T-helper 1 cell treated with Interleukin-12 subunit alpha and Interleukin-12 subunit beta and Interleukin-4 antibody, amounts not matched to agents 30 μg/mL and 1 μg/mL, for 36 hours (primary cell): ENCODE measurements at regions not wholly inside any gene's neighbourhood (a gene's known extent, or its start where the extent isn't known, plus 50 kb on each side); places are given as distances from the start of the nearest gene placed in this dataset.

Source experiments
- H3K27ac Mint-ChIP-seq: one replicate; pipeline ENCODE4 v1.8.0; 2021; ENCODE audit warnings: mild to moderate bottlenecking, mixed read lengths
- H3K27me3 Mint-ChIP-seq: one replicate; pipeline ENCODE4 v1.8.0; 2021; ENCODE audit warnings: low read depth, mixed read lengths
- H3K36me3 Mint-ChIP-seq: one replicate; pipeline ENCODE4 v1.8.0; 2021; ENCODE audit warnings: low read depth, mixed read lengths
- H3K4me1 Mint-ChIP-seq: one replicate; pipeline ENCODE4 v1.8.0; 2021; ENCODE audit warnings: low read depth, mixed read lengths
- H3K4me3 Mint-ChIP-seq: one replicate; pipeline ENCODE4 v1.8.0; 2021; ENCODE audit warnings: mild to moderate bottlenecking, moderate library complexity, mixed read lengths
- H3K9me3 Mint-ChIP-seq: one replicate; pipeline ENCODE4 v1.8.0; 2021; ENCODE audit warnings: mixed read lengths

DNA sequence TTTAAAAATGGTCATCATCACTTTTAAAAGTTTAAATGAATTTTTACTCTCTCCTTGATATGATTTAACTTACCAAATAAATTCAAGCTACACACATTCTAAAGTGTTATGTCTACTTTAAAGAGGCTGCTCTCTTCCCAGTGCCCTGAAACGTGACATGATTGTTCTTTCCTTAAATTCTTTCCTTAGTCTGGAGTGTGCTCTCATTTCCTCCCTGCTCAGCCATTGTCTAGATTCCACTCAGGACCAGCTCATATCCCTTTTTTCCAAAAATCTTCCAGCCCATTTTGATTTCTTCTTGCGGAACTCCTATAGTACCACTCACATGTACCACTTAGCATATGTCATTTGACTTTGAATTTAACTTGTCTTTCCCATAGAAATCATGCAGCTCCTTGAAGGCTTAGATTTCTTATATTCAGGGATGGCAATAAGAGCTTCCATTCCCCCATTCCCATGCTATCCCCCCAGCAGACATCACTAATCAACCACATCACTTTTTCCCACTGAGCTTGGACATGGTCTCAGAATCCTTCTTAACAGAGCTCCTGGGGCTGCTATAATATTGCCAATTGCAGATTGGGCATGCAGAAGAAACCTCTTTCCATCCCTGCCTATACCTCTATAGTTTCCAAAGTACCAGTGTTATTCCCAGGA lies 54.7 kb upstream of the ITPKB start:
- peaks cover 35% of the 10 kb centered on the region for H3K27me3 Mint-ChIP-seq
- H3K36me3 Mint-ChIP-seq, result peaks cover 2% of the 10 kb centered on the region
- no peaks in the 10 kb centered on the region for H3K9me3 Mint-ChIP-seq
- H3K27ac Mint-ChIP-seq, result no peak overlapping the region
- no peak overlapping the region for H3K4me3 Mint-ChIP-seq
- H3K4me1 Mint-ChIP-seq, result peaks cover 19% of the 10 kb centered on the region

DNA sequence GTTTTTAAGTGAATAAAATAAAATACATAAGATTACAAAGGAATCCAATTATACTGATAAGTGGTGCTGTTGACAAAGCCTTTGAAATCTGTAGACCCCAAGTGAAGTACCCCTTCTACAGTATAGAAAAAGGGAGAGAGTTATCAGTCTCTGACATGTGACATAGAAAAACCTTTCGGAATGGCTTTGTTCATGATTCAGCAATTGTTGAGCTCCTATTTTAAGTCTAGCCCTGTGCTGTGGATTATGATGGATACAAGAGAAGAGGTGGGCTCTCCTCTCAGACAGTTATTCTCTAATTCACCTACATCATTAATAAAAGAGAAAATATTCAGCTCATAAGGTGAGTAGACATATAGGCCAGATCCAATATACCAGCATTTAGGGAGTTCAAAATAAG lies 53.3 kb upstream of the ITPKB start:
- Mint-ChIP-seq H3K4me1 (peaks cover 12% of the 10 kb centered on the region), H3K9me3 (no peaks in the 10 kb centered on the region), H3K36me3 (peaks cover 2% of the 10 kb centered on the region), H3K4me3 (no peak overlapping the region), H3K27me3 (peaks cover 39% of the 10 kb centered on the region), H3K27ac (no peak overlapping the region)

DNA sequence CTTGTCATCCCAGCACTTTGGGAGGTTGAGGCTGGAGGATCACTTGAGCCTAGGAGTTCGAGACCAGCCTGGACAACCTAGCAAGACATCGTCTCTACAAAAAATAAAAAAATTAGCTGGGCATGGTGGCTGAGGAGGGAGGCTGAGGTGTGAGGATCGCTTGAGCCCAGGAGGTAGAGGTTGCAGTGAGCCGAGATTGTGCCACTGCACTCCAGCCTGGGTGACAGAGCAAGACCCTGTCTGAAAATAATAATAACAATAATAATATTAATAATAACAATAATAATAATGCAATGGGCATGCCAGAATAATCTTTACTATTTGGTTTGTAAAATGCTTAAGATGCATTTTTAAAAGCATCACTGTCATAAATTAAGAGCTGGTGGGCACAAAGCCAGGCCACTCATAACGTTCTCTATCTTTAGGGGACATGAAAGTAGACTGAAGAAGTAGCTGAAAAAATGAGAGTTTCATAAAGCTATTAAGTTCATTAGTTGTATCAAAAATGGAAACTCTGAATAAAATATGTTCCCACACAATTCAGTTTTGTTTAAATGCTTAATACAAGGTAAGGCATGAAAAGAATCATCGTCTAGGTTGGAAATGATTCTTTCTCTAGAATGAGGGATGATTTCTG lies 51.6 kb upstream of the ITPKB start:
- H3K4me3 Mint-ChIP-seq, result no peak overlapping the region
- peaks cover 6% of the 10 kb centered on the region for H3K4me1 Mint-ChIP-seq
- H3K27me3 Mint-ChIP-seq, result peaks cover 41% of the 10 kb centered on the region
- H3K9me3 Mint-ChIP-seq, result no peaks in the 10 kb centered on the region
- H3K27ac Mint-ChIP-seq, result no peak overlapping the region
- H3K36me3 Mint-ChIP-seq, result no peaks in the 10 kb centered on the region

DNA sequence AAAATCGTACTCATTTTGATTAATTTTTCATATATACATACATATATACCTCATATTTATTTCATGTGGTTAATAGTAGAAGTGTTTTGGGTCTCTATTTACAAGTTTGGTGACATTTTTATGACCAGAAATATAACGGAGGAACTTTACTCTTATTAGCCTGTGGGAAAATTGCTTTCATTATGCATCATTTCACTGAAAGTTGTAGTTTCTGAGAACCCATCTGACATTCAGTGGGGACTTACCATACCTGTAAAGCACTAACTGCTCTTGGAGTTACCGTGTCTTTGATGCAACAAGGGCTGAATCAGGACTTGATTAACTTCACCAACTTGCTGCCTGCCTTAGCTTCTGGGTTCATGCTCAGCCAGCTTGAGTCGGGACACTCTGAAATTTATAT lies 49.9 kb upstream of the ITPKB start:
- Mint-ChIP-seq H3K27me3 (peaks cover 33% of the 10 kb centered on the region), H3K4me3 (no peak overlapping the region), H3K27ac (no peak overlapping the region), H3K4me1 (peaks cover 4% of the 10 kb centered on the region), H3K9me3 (no peaks in the 10 kb centered on the region), H3K36me3 (no peaks in the 10 kb centered on the region)
